ENCODE measurements at regions not wholly inside any gene's neighbourhood (a gene's known extent, or its start where the extent isn't known, plus 50 kb on each side); places are given as distances from the start of the nearest gene placed in this dataset.

DNA sequence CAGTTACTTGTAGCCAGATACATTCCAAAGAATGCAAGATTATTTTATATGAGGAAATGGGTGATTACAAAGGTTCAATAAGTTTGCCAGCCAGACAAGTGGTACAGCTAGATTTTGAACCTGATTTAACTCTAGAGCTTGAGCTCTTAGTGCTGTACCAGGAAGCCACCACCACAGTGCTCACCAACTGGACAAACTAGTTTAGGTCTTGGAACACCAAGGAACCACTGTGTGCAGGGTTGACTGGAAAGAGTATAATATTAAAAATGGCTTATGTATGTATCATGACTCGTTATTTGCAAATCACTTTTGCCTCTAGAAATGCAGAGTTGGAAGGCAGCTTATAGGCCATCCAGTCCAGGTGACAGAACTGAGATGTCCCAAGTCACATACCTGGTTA is 177.2 kb downstream of the TXNL1 start:
- POLR2A ChIA-PET = no interaction called here
- H3K27me3 ChIP-seq (ENCODE audit: control insufficient read depth, insufficient read depth, low read length) = no peaks in the 10 kb centered on the region
- no peak for DNase-seq (ENCODE audit: low read depth)
- no peaks in the 10 kb centered on the region for H3K36me3 ChIP-seq (ENCODE audit: control insufficient read depth, insufficient read depth, low read length)
- CTCF ChIA-PET = no interaction called here
- TF ChIP-seq, protein P1, sequence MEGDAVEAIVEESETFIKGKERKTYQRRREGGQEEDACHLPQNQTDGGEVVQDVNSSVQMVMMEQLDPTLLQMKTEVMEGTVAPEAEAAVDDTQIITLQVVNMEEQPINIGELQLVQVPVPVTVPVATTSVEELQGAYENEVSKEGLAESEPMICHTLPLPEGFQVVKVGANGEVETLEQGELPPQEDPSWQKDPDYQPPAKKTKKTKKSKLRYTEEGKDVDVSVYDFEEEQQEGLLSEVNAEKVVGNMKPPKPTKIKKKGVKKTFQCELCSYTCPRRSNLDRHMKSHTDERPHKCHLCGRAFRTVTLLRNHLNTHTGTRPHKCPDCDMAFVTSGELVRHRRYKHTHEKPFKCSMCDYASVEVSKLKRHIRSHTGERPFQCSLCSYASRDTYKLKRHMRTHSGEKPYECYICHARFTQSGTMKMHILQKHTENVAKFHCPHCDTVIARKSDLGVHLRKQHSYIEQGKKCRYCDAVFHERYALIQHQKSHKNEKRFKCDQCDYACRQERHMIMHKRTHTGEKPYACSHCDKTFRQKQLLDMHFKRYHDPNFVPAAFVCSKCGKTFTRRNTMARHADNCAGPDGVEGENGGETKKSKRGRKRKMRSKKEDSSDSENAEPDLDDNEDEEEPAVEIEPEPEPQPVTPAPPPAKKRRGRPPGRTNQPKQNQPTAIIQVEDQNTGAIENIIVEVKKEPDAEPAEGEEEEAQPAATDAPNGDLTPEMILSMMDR (IDR thresholded peaks at IDR 0.05; ENCODE audit: insufficient read depth, low read depth, low read length) = no peak
- H3K4me3 ChIP-seq (ENCODE audit: low read depth, low read length) = no peak overlapping the region

DNA sequence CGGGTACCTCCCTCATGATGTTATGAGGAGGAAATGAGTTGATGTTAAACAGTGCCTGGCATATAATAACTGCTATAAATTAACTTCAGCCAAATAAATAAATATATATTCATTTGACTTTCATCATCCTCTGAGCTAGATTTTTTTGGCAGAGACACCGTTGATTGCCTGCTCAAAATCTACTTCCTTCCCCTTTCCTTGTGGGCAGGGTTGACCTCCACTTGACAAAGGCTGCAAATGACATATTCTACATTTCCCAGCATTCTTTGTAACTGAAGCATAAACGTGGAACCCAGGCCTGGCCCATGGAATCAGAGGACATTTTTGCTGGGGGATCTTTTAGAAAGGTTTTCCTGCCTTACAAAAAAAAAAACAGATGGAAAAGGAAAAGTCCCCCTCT is 177.8 kb downstream of the TXNL1 start:
- Histone ChIP-seq H3K27me3 (ENCODE audit: control insufficient read depth, insufficient read depth, low read length) (no peaks in the 10 kb centered on the region), H3K4me3 (ENCODE audit: low read depth, low read length) (no peak overlapping the region), H3K36me3 (ENCODE audit: control insufficient read depth, insufficient read depth, low read length) (no peaks in the 10 kb centered on the region)
- TF ChIP-seq, protein P1 (IDR thresholded peaks at IDR 0.05; ENCODE audit: insufficient read depth, low read depth, low read length) = no peak
- no peak for DNase-seq (ENCODE audit: low read depth)
- POLR2A ChIA-PET = no interaction called here
- CTCF ChIA-PET = no interaction called here

DNA sequence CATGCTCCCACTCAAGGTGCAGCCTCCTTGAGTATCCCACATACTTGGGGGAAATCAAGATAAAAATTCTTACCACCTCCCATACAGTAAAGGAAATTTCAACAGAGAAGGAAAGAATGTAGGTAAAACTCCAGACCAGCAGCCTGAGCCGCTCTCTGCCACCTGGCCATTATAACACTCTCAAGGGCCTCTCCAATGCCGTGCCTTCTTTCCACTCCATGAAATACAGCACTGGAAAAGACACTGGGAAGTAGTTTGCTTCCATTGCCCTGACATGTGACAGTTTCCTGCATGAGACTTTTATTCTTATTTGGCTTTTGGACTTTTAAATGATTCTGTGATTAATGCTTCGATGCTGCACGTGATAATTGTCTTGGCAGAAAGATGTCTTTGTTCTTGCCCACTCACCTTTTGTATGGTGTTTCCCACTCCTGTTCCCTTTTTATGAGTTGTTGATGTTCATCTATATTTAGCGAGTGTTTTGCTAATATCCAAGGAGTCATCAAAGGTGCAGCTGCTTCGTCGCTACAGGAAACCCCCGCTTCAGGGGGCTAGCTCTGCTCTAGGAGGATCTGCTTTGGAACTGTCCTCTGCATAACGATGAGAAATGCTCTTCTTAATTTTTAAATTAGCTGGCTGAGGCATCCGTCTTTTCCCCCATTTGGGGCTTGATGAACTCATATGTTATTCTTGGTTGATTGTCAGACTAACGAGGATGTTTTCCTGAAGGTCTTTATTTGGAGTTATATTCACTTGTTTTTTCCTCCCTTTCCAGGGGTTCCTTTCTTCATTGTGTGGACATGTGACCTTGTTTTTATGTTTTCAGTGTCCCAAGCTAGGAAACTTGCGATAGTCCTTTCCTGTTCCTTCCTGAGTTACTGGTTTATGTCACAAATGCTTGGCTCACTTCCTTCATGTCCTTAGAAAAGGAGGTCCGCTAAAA is 179.4 kb downstream of the TXNL1 start:
- ChIA-PET POLR2A (no interaction called here), CTCF (interaction anchor here (0.8 to 1.7 kb wide), 2 partner anchors 12 to 28 kb away, joined by 4 read pairs; no protein-coding TSS in a partner anchor)
- H3K4me3 ChIP-seq (ENCODE audit: low read depth, low read length) = no peak overlapping the region
- no peak for DNase-seq (ENCODE audit: low read depth)
- TF ChIP-seq, protein P1 (IDR thresholded peaks at IDR 0.05; ENCODE audit: insufficient read depth, low read depth, low read length) = no peak
- no peaks in the 10 kb centered on the region for H3K36me3 ChIP-seq (ENCODE audit: control insufficient read depth, insufficient read depth, low read length)
- no peaks in the 10 kb centered on the region for H3K27me3 ChIP-seq (ENCODE audit: control insufficient read depth, insufficient read depth, low read length)

DNA sequence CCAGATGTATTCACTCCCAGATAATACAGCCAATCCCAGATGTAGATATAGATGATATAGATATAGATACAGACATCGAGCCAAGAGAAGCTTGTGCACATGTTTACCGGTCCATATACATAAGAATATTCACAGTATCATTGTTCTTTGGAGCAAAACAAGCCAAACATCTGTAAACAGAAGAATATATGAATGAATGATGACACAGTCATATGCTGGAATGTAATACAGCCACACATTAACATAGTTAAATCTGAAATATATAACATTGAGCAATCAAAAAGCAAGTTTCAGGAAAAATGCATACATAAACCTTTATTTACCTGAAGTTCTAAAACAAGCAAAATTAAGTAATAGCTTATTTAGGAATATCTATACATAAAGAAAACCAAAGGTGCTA is 182.5 kb downstream of the TXNL1 start:
- Histone ChIP-seq H3K27me3 (ENCODE audit: control insufficient read depth, insufficient read depth, low read length) (no peaks in the 10 kb centered on the region), H3K4me3 (ENCODE audit: low read depth, low read length) (no peak overlapping the region), H3K36me3 (ENCODE audit: control insufficient read depth, insufficient read depth, low read length) (no peaks in the 10 kb centered on the region)
- ChIA-PET POLR2A (no interaction called here), CTCF (interaction anchor here (0.8 to 1.1 kb wide), 2 partner anchors 13 to 22 kb away, joined by 3 read pairs; no protein-coding TSS in a partner anchor)
- no peak for DNase-seq (ENCODE audit: low read depth)
- TF ChIP-seq, protein P1 (IDR thresholded peaks at IDR 0.05; ENCODE audit: insufficient read depth, low read depth, low read length) = no peak

DNA sequence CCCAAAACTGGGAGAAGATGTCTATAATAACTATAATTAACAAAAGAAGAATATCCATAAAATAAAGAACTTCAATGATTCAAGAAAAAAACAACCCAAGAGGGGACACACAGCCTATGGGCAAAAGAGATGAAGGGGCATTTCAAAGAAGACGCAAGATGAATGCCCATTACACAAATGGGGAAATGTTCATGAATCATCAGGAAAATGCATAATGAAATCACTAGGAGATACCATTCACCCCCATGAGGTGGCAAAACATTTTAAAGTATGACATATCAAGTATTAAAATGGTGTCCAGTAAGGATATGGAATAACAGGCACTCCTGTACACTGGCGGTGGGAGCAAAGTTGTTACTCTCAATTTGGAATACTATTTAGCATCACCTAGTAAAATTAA is 183.3 kb downstream of the TXNL1 start:
- TF ChIP-seq, protein P1 (IDR thresholded peaks at IDR 0.05; ENCODE audit: insufficient read depth, low read depth, low read length) = no peak
- no peak overlapping the region for H3K4me3 ChIP-seq (ENCODE audit: low read depth, low read length)
- no peaks in the 10 kb centered on the region for H3K36me3 ChIP-seq (ENCODE audit: control insufficient read depth, insufficient read depth, low read length)
- no peaks in the 10 kb centered on the region for H3K27me3 ChIP-seq (ENCODE audit: control insufficient read depth, insufficient read depth, low read length)
- ChIA-PET CTCF (no interaction called here), POLR2A (no interaction called here)
- DNase-seq (ENCODE audit: low read depth) = no peak
